ENCODE measurements at regions not wholly inside any gene's neighbourhood (a gene's known extent, or its start where the extent isn't known, plus 50 kb on each side); places are given as distances from the start of the nearest gene placed in this dataset.

DNA sequence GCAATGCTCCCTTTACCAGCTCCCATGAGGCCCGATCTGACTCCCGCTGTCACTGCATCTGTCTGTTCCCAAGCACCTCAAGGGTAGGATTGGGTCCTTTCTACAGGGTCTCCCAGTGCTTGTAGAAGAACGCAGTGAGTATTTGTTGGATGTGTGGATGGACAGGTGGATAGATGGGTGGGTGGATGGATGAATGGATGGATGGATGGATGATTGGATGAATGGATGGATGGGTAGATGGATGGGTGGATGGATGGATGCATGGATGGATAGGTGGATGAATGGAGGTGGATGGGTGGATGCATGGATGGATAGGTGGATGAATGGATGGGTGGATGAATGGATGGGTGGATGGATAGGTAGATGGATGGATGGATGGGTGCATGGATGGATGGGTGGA lies 91.6 kb downstream of the HS1BP3 start:
- H3K4me3 ChIP-seq (ENCODE audit: low read length): no peak overlapping the region
- DNase-seq (ENCODE audit: low read depth): no peak
- TF ChIP-seq, protein P1, sequence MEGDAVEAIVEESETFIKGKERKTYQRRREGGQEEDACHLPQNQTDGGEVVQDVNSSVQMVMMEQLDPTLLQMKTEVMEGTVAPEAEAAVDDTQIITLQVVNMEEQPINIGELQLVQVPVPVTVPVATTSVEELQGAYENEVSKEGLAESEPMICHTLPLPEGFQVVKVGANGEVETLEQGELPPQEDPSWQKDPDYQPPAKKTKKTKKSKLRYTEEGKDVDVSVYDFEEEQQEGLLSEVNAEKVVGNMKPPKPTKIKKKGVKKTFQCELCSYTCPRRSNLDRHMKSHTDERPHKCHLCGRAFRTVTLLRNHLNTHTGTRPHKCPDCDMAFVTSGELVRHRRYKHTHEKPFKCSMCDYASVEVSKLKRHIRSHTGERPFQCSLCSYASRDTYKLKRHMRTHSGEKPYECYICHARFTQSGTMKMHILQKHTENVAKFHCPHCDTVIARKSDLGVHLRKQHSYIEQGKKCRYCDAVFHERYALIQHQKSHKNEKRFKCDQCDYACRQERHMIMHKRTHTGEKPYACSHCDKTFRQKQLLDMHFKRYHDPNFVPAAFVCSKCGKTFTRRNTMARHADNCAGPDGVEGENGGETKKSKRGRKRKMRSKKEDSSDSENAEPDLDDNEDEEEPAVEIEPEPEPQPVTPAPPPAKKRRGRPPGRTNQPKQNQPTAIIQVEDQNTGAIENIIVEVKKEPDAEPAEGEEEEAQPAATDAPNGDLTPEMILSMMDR (conservative IDR thresholded peaks at IDR 0.05; ENCODE audit: low read length): no peak

DNA sequence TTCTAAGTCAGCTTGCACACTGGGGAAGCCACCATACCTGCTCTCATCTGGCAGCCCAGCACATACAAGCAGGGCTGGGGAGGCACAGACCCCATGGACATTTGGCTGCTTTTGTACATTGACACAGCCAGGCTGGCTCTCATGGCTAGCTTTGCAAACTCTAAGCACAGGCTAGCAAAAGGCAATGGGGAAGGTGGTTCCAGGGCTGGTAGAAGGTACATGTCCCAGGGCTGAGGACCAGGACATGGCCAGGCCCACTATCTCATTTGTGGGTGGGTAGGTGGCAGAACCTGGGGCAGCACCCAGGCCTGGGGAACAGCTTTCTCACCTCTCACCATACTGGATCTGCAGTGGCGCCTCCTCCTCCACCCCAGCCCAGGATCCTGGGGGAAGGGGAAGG lies 90.9 kb downstream of the HS1BP3 start:
- no peak overlapping the region for H3K4me3 ChIP-seq (ENCODE audit: low read length)
- TF ChIP-seq, protein P1 (conservative IDR thresholded peaks at IDR 0.05; ENCODE audit: low read length): no peak
- no peak for DNase-seq (ENCODE audit: low read depth)

DNA sequence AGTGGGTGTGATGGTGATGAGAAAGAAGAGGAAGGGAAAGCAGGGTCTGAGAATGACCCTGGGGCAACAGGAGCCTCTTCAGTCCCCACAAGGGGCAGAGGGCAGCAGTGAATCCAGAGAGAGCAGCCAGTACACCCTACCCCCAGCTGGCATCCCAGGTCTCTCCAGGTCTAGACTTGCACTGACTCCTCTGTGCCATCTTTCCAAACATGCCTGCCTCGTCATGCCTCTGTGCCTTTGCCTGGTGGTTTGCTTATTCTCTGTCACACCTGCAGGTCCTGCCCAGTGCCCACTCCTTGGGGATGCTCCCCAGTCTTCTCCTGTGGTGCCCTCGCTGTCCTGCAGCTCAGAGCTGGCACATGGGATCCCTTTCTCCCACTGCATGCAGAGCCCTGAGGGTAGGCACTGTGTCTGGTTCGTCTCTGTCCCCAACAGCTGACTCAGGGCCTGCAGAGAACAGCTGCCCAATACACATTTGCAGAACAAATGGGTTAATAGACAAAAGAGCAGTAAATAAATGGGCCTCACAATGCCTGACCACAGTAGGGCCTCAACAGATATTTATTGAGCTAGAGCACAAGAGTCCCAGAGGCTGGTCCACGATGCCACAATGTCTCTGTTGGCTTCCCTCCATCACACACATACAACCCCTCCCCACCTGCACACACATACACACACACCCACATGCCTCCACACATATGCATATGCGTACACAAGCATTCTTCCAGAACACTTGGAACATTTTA lies 89.8 kb downstream of the HS1BP3 start:
- H3K4me3 ChIP-seq (ENCODE audit: low read length): no peak overlapping the region
- no peak for DNase-seq (ENCODE audit: low read depth)
- TF ChIP-seq, protein P1 (conservative IDR thresholded peaks at IDR 0.05; ENCODE audit: low read length): no peak

DNA sequence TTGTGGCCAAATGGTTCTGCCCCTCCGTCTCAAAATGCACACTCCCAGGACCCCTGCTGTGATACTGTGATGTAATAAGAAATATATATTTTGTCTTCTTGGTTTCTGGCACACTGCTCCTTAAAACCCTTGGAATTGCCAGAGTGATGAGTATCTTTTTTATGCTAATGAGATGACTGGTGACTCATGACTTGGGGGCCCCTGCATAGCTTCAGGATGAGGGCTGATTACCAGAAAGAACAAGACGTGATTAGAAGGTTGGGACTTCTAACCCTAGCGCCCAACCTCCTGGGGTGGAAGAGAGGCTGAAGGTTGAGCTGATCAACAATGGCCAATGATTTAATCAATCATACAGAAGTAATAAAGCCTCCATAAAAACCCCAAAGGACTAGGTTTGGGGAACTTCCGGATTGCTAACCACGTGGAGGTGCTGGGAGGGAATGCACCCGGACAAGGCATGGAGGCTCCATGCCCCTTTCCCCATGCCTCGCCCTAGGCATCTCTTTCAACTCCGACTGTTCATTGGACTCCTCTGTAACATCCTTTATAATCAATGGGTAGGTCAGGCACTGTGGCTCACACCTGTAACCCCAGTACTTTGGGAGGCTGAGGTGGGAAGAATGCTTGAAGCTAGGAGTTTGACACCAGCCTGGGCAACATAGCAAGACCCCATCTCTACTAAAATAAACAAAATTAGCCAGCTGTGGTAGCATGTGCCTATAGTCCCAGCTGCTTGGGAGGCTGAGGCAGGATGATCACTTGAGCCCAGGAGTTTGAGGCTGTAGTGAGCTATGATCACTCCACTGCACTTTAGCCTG lies 89.1 kb downstream of the HS1BP3 start:
- no peak overlapping the region for H3K4me3 ChIP-seq (ENCODE audit: low read length)
- TF ChIP-seq, protein P1 (conservative IDR thresholded peaks at IDR 0.05; ENCODE audit: low read length): no peak
- DNase-seq (ENCODE audit: low read depth): peak; percentile 63

DNA sequence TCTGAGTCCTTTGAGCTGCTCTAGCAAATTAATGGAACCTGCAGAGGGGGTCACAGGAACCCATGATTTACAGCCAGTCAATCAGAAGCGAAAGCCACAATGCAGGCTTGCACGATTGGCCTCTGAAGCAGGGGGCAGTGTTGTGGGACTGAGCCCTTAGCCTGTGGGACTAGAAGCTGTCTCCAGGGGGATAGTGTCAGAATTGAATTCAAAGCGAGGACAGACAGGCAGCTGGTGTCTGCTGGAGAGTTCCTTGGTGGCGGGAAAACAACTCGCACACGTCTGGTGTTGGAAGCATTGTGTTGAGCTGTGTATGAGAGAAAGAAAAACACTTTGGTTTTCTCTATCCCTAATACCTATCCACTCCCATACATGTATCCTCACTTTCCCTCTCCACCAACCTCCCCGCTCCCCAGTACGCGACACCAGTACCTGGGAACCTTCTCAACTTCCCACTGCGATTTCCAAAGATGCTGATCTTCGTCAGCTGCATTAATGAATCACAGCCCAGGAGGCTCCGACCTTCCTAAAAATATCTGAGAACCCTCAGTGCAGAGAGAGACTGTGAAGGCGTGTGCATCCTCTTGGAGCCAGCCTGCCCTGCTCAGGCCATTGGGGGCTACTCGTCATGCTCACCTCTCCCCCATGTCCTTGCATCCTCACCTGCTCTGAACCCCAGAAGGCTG lies 88.2 kb downstream of the HS1BP3 start:
- DNase-seq (ENCODE audit: low read depth): no peak
- TF ChIP-seq, protein P1 (conservative IDR thresholded peaks at IDR 0.05; ENCODE audit: low read length): no peak; the same call in 1 of the 2 replicates

DNA sequence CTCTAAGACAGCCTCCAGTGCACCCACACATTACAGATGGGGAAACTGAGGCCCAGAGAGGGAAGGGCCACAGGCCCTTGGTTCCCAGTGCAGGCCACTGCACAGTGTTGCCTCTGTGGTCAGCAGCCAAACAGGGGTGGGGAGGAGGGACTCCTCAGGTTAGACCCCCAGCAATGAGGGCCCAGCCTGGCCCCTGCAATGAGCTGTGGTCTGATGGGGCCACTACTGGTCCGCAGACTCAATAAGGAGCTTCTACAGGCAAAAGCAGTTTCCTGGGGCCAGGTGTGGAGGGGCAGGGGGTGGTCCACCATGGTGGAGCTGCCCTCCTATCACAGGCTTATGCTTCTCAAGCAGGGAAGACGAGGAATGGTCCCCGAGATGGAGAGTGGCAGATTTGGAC lies 87.6 kb downstream of the HS1BP3 start:
- no peak for DNase-seq (ENCODE audit: low read depth)
- H3K4me3 ChIP-seq (ENCODE audit: low read length): no peak overlapping the region
- TF ChIP-seq, protein P1 (conservative IDR thresholded peaks at IDR 0.05; ENCODE audit: low read length): no peak

More for the DNA sequence above, 88.2 kb downstream of the HS1BP3 start:
- H3K4me3 ChIP-seq (ENCODE audit: low read length): no peak overlapping the region

Measured in AG10803 (cell line).